Testis (tissue), 2 donors: ENCODE measurements at regions not wholly inside any gene's neighbourhood (a gene's known extent, or its start where the extent isn't known, plus 50 kb on each side); places are given as distances from the start of the nearest gene placed in this dataset.

Source experiments
- DNase-seq: peaks from one replicate; pipeline ENCODE4 v3.0.0-alpha.2; 2019
- H3K27ac ChIP-seq, 2 donors: fragments of 200-600 bp; sonication (generic); one replicate each; pipeline ENCODE4 v1.5.1; 2019
- H3K27me3 ChIP-seq: fragments of 200-600 bp; sonication (generic); one replicate; pipeline ENCODE4 v1.5.1; 2019
- H3K36me3 ChIP-seq: fragments of 200-600 bp; sonication (generic); one replicate; pipeline ENCODE4 v1.5.1; 2017; ENCODE audit warnings: low read depth; ENCODE audit errors: missing control alignments
- H3K4me1 ChIP-seq: fragments of 200-600 bp; sonication (generic); one replicate; pipeline ENCODE4 v1.5.1; 2019
- H3K4me3 ChIP-seq, 2 donors: fragments of 200-600 bp; sonication (generic); one replicate each; pipeline ENCODE4 v1.5.1; 2017 to 2019
- H3K9me3 ChIP-seq: fragments of 200-600 bp; sonication (generic); one replicate; pipeline ENCODE4 v1.5.1; 2017
- CTCF ChIP-seq, 3 experiments: fragments of 450-650 bp in 2 of 3; fragments of 200-600 bp in 1 of 3; sonication (generic) in 1 of 3; IDR thresholded peaks; one replicate each; pipeline ENCODE4 v1.5.1; 2016 to 2019; ENCODE audit warnings: antibody characterized with exemption in 3 of 3, mild to moderate bottlenecking in 2 of 3, moderate library complexity in 1 of 3
- POLR2A ChIP-seq: fragments of 450-650 bp; IDR thresholded peaks from one replicate; pipeline ENCODE4 v1.6.1; 2017; ENCODE audit warnings: antibody characterized with exemption, mild to moderate bottlenecking, moderate library complexity
- WGBS, 2 donors: methylation state at CpG; one replicate each; pipeline ENCODE4 v1.1.5; 2018; 5-methylcytosine and 5-hydroxymethylcytosine counted together
- intact Hi-C: fragments of 100-400 bp; cut with DNase I; formaldehyde crosslinking; loops from one replicate; pipeline ENCODE4 v1.15.1; 2023; ENCODE audit warnings: low total_unique reads

GRCh38 chr18:34633368-34633767 is 76.7 kb upstream of the DTNA start:
- WGBS, 2 donors, result 88 to 94% methylated on average over 1 of the region's 1 CpG
- Histone ChIP-seq H3K9me3 (no peaks in the 10 kb centered on the region), H3K36me3 (no peaks in the 10 kb centered on the region), H3K4me3 (no peak overlapping the region), H3K27me3 (no peaks in the 10 kb centered on the region), H3K4me1 (no peaks in the 10 kb centered on the region), H3K27ac (no peak overlapping the region)
- TF ChIP-seq POLR2A, result no peak
- TF ChIP-seq CTCF (IDR thresholded peaks at IDR 0.05), result no peak
- intact Hi-C loops, result no loop called here
- no peak for DNase-seq

- no peaks in the 10 kb centered on the region for H3K27me3 ChIP-seq
- no peaks in the 10 kb centered on the region for H3K9me3 ChIP-seq
- intact Hi-C loops, result no loop called here
- H3K36me3 ChIP-seq, result no peaks in the 10 kb centered on the region
- no peaks in the 10 kb centered on the region for H3K4me1 ChIP-seq
- no peak overlapping the region for H3K4me3 ChIP-seq
- TF ChIP-seq CTCF (IDR thresholded peaks at IDR 0.05) (no peak), POLR2A (no peak)
- H3K27ac ChIP-seq, result no peak overlapping the region
- WGBS, 2 donors, result 73% methylated on average over 3 of the region's 3 CpGs
- no peak for DNase-seq
Observed at GRCh38 chr18:34637094-34637801, 72.8 kb upstream of the DTNA start.

- DNase-seq, result no peak
- no peak overlapping the region for H3K4me3 ChIP-seq
- H3K36me3 ChIP-seq, result no peaks in the 10 kb centered on the region
- no peaks in the 10 kb centered on the region for H3K4me1 ChIP-seq
- H3K27ac ChIP-seq, result no peak overlapping the region
- WGBS, 2 donors, result 65 to 75% methylated on average over 1 of the region's 1 CpG
- H3K9me3 ChIP-seq, result no peaks in the 10 kb centered on the region
- no peaks in the 10 kb centered on the region for H3K27me3 ChIP-seq
- TF ChIP-seq CTCF (IDR thresholded peaks at IDR 0.05) (no peak), POLR2A (no peak)
- intact Hi-C loops, result no loop called here
Observed at GRCh38 chr18:34639687-34640086, 70.4 kb upstream of the DTNA start.

- H3K9me3 ChIP-seq, result no peaks in the 10 kb centered on the region
- no peak overlapping the region for H3K4me3 ChIP-seq
- intact Hi-C loops, result no loop called here
- TF ChIP-seq POLR2A (no peak), CTCF (IDR thresholded peaks at IDR 0.05) (no peak)
- WGBS, 2 donors, result 82 to 86% methylated on average over 1 of the region's 1 CpG
- DNase-seq, result no peak
- H3K4me1 ChIP-seq, result no peaks in the 10 kb centered on the region
- H3K27ac ChIP-seq, result no peak overlapping the region
- H3K36me3 ChIP-seq, result no peaks in the 10 kb centered on the region
- no peaks in the 10 kb centered on the region for H3K27me3 ChIP-seq
Observed at GRCh38 chr18:34640276-34640675, 69.8 kb upstream of the DTNA start.

GRCh38 chr18:34643989-34644388 is 66.1 kb upstream of the DTNA start:
- no peaks in the 10 kb centered on the region for H3K27me3 ChIP-seq
- no peak overlapping the region for H3K4me3 ChIP-seq
- WGBS, 2 donors, result 34 to 38% methylated on average over 2 of the region's 2 CpGs
- no peak for DNase-seq
- no peak overlapping the region for H3K27ac ChIP-seq
- no peaks in the 10 kb centered on the region for H3K9me3 ChIP-seq
- peaks cover 5% of the 10 kb centered on the region for H3K4me1 ChIP-seq
- H3K36me3 ChIP-seq, result no peaks in the 10 kb centered on the region
- intact Hi-C loops, result no loop called here
- TF ChIP-seq CTCF (IDR thresholded peaks at IDR 0.05), result no peak
- TF ChIP-seq POLR2A, result no peak
